Head of caudate nucleus (tissue), 42 donors: ENCODE measurements at regions not wholly inside any gene's neighbourhood (a gene's known extent, or its start where the extent isn't known, plus 50 kb on each side); places are given as distances from the start of the nearest gene placed in this dataset.
"Not testable (repeated sequence)": the region's sequence is repeated elsewhere in the genome, so short reads cannot be mapped to it uniquely, and the experiment has no call there.

Experiments
- DNase-seq, 42 donors: peaks; one replicate each; pipeline versions ENCODE4 v3.0.0 to v3.0.0-alpha.2; 2020 to 2021; ENCODE audit warnings: mixed read lengths in 7 of 42
- intact Hi-C: fragments of 100-400 bp; cut with DNase I; formaldehyde crosslinking; loops from one replicate; pipeline ENCODE4 v1.15.0; 2022

- no peak for DNase-seq
- intact Hi-C loops = no loop called here
These were observed 217.9 kb upstream of the SPTLC3 start for GRCh38 chr20:12790859-12791258.

GRCh38 chr20:12798286-12798685 is 210.5 kb upstream of the SPTLC3 start:
- intact Hi-C loops = no loop called here
- no peak for DNase-seq

- DNase-seq = peak in 22 of 42 donors; percentile 4 to 63 (median 30)
- intact Hi-C loops = no loop called here
These were observed 200.7 kb upstream of the SPTLC3 start for GRCh38 chr20:12808006-12808567.

GRCh38 chr20:12815231-12815768 is 193.5 kb upstream of the SPTLC3 start:
- no peak for DNase-seq
- intact Hi-C loops = no loop called here

GRCh38 chr20:12815778-12816408 is 192.9 kb upstream of the SPTLC3 start:
- no peak for DNase-seq
- intact Hi-C loops = no loop called here

- intact Hi-C loops = no loop called here
- no peak for DNase-seq
These were observed 187.5 kb upstream of the SPTLC3 start for GRCh38 chr20:12821249-12821648.

GRCh38 chr20:12823734-12824133 is 185.0 kb upstream of the SPTLC3 start:
- intact Hi-C loops = no loop called here
- no peak for DNase-seq

- intact Hi-C loops = no loop called here
- no peak for DNase-seq
These were observed 184.2 kb upstream of the SPTLC3 start for GRCh38 chr20:12824328-12825225.

- DNase-seq = no peak
- intact Hi-C loops = no loop called here
These were observed 183.6 kb upstream of the SPTLC3 start for GRCh38 chr20:12825226-12825595.

GRCh38 chr20:12827816-12828385 is 180.9 kb upstream of the SPTLC3 start:
- intact Hi-C loops = no loop called here
- no peak for DNase-seq

GRCh38 chr20:12829170-12829569 is 179.6 kb upstream of the SPTLC3 start:
- DNase-seq = no peak
- intact Hi-C loops = no loop called here

- intact Hi-C loops = no loop called here
- DNase-seq = no peak
These were observed 174.9 kb upstream of the SPTLC3 start for GRCh38 chr20:12833861-12834260.

GRCh38 chr20:12835999-12836398 is 172.8 kb upstream of the SPTLC3 start:
- intact Hi-C loops = no loop called here
- no peak for DNase-seq

GRCh38 chr20:12837646-12838045 is 171.1 kb upstream of the SPTLC3 start:
- peak in 1 of 42 donors; percentile 5 for DNase-seq
- intact Hi-C loops = no loop called here

- no peak for DNase-seq
- intact Hi-C loops = no loop called here
These were observed 170.4 kb upstream of the SPTLC3 start for GRCh38 chr20:12838261-12838866.

GRCh38 chr20:12847872-12848271 is 160.9 kb upstream of the SPTLC3 start:
- peak in 10 of 42 donors; percentile 2 to 51 (median 17) for DNase-seq
- intact Hi-C loops = no loop called here

- intact Hi-C loops = no loop called here
- DNase-seq = no peak
These were observed 159.4 kb upstream of the SPTLC3 start for GRCh38 chr20:12849225-12849910.

GRCh38 chr20:12857643-12858042 is 151.1 kb upstream of the SPTLC3 start:
- DNase-seq, intact Hi-C loops: not testable (repeated sequence)
